Inferior parietal cortex (tissue), 1 donor: ENCODE measurements at regions not wholly inside any gene's neighbourhood (a gene's known extent, or its start where the extent isn't known, plus 50 kb on each side); places are given as distances from the start of the nearest gene placed in this dataset.

Source experiments
- DNase-seq: peaks from one replicate; pipeline ENCODE4 v3.0.0-alpha.2; 2016; ENCODE audit errors: extremely low spot score

GRCh38 chr3:66165660-66166059, 55.1 kb upstream of the SLC25A26 start:
- DNase-seq, result no peak

DNA sequence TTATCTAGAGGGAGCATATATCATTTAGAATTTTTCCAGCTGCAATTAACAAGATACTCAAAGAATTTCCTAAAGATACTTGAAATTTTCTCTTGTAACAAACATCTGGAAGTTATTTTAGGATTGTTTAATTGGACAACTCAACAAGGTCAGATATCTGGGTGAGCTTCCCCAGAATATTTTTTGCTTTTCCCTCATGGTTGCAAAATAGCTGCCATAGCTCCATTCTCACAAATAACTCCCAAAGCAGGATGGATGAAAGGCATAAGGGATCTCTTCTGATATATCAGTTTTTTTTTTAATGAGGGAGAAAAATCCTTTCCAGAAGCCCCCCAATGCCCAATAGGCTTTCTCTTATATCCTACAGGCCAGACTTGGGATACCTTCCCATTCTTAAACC, 56.6 kb upstream of the SLC25A26 start:
- DNase-seq, result no peak

DNA sequence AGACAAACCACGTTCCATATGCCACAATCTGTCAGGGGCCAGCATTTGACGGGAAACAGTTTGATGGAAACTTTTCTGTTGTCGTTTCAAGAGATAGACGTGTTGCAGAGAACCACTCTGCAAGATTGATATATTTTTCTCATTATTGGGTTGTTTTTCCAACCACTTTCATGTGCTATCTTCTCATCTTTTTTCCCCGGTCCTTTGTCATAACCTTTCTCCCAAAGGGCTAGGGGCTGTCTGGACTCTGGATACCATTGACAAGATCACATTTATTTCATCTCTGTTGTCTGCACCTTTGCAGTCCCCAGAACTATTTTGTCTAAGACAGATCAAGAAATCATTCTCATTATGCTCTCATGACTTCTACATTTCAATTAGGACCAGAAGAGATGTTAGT, 57.6 kb upstream of the SLC25A26 start:
- DNase-seq, result no peak

DNA sequence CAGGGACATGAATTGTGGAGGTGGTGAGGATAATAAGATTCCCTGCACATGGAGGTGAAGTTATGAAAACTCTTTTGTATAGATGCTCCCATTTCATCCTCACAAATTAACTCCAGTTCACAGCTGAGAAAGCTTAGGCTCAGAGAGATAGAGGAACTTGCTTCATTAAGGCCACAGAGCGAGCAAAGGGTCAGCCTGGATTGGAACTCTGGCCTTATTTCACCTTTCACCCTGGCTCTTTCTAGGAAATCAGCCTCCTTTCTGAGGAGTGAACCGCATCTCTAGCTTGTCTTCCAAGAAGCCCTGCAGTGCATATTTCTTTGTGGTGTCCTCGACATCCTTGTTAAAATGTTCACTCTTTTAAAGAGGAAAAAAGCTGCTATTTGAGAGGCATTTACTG, 58.0 kb upstream of the SLC25A26 start:
- no peak for DNase-seq

DNA sequence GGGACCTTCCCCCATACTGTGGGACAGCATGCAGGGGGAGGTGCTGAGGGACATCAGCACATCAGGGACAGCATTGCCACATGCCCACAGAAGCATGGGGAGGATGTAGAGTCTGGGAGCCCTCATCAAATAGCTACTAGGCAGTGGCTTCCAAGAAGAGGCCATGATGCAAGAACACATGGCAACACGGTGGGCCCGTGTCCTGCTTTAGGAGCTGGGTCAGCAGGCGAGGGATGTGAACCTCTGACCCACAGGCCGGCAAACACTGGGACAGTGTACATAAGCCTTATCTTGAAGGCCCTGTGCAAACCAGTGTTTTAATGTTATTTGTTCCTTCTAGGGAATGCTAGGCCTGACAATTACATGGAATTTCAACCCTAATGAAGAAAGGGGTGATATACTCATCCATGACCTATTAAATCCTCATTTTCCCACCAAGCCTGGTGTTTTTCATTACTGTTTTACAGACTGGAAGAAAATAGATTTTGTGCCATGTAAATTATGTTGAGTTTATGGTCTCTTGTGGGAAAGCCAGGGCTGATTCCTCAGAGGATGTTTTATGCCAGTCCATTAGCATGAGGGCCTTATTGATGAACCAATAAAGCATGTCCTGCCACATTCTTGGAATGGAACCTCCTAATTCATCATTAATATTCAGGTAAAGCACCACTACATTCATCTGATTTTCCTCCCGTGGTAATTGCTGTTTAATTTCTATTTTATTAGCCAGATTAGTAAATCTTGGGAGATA, 61.7 kb upstream of the SLC25A26 start:
- no peak for DNase-seq

DNA sequence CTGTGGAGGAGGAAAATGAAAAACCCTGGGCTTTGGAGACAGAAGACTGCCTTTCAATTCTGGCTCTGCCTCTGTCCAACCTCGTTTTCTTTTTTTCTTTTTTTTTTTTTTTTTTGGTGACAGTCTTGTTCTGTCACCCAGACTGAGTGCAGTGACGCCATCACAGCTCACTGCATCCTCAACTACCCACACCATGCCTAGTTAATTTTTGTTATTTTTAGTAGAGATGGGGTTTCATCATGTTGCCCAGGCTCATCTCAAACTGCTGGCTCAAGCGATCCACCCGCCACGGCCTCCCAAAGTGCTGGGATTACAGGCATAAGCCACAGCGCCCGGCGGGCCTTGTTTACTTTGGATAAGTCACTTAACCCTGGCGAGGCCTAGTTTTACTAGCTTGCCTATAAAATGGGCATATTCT, 66.3 kb upstream of the SLC25A26 start:
- DNase-seq, result no peak

DNA sequence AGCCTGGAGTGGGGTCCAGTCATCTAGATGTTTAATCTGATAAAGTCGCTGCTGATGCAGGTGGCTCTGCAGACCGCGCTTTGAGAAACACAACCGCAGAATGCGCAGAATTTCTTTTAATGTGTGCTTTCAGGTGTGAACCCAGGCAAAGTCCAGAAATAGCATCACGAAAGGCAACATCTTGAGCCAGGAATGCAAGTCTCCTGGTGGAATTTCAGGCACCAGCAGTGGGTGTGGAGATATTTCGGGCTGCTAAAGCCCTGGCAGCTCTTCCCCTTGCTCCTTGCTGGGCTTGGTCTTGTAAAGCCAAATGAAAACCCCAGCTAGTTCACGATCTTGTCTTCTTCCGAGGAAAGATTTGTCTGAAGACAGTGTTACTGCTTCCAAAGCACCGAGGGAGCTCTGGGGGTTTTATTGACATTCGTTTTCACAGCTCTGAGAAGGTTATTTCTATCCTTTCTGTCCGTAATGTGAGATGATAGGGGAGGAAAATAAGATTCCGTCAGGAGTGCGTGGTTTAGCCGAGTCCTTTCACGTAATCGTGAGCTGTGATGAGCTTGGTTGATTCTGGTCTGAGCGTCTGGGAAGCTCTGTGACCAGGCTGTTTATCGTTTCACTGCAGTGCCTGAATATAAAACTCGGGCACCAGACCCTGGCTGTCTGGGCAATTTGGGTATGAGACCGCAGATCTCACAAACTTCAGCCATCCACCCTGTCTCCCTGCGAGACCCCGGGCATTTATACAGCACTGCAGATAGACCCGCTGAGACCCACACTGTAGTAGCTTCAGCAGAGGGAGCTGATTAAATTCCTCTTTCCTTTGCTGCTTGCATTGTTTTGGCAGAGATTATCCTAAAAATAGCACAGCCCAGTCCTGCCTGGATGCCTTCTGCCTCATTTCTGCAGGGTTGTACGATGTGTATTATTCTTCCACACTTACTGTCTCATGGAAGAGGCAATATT, 67.0 kb upstream of the SLC25A26 start:
- DNase-seq, result peak; percentile 56

GRCh38 chr3:66152336-66152735, 68.5 kb upstream of the SLC25A26 start:
- DNase-seq, result no peak

- DNase-seq, result no peak
These were observed 69.8 kb upstream of the SLC25A26 start for GRCh38 chr3:66150977-66151376.

DNA sequence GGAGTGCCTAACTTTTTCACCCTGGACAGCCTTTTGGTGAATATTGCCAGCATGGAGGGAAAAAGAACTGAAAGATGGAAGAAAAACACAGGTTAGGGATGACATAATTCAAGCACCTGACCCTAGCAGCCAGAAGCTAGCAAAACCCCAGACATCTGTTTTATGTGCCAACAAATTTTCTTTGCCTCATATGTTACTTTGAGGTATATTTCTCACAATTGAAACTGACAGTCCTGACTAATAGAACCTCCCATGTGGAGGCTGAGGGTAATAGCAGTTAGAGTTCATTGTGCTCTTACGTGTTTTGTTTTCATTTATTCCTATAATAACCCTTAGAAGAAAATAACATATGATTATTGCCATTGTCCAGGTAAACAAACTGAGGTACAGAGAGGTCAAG, 71.5 kb upstream of the SLC25A26 start:
- no peak for DNase-seq

- DNase-seq, result no peak
These were observed 75.4 kb upstream of the SLC25A26 start for GRCh38 chr3:66145408-66145733.

GRCh38 chr3:66144568-66145407, 76.0 kb upstream of the SLC25A26 start:
- DNase-seq, result no peak

DNA sequence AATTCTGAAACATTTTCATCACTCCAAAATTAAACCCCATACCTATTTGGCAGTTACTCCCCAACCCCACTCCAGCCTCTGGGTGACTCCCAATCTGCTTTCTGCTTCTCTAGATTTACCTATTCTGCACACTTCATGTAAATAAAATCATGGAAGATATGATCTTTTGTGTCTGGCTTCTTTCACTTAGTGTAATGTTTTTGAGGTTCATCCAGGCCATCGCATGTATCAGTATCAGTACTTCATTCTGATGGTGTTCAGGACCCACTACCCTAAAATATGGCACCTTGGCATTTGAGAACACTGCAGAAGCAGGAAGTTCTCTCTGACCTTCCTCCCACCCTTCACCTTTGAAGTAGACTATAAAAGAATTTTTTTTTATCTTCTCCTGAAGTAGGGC, 78.7 kb upstream of the SLC25A26 start:
- no peak for DNase-seq

DNA sequence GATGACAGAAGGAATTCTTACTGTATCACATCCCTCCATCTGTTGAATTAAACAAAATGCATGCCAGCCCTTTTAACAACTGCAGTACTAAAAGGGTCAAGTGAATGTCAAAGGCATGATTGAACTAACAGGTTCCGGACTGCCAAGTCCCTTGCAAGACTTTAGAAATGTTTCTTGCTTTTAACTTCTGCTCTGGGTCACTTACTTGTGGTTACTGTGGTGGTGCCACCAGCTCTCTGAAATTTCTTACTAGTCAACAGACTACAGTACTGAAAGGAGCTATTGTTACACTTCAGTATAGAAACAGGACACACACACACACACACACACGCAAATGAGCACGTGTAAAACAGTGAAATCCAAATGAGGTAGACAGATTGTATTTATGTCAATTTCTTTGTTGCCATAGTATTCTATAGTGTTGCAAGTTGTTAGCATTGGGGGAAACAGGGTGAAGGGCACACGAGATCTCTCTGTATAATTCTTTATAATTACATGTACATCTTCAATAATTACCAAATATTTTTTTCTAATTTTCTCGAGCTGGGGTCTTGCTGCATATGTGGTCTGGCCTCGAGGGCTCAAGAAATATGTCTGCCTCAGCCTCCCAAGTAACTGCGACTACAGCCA, 79.9 kb upstream of the SLC25A26 start:
- DNase-seq, result no peak

GRCh38 chr3:66140106-66140505, 80.7 kb upstream of the SLC25A26 start:
- DNase-seq, result no peak

DNA sequence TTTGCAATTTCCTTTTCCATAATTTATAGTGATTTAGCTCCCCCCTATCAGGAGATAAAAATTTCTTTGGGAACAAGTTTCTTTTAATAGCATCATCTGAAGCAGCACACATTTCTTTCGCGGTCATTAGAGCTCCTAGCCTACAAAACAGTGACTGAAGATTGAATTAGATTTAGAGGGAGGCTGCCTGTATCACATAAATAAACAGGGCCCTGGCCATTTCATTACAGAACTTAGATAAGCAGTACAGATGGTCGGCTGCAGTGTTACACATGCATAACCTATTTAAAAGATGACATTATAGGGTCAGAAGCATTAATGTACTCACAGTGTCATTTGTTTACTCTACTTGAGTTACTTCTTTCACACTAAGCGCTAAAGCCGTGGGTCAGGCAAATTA, 81.4 kb upstream of the SLC25A26 start:
- no peak for DNase-seq

GRCh38 chr3:66138336-66139313, 82.2 kb upstream of the SLC25A26 start:
- DNase-seq, result peak; percentile 59

- DNase-seq, result no peak
These were observed 84.2 kb upstream of the SLC25A26 start for GRCh38 chr3:66136597-66136996.

- DNase-seq, result no peak
These were observed 86.9 kb upstream of the SLC25A26 start for GRCh38 chr3:66133853-66134445.
